DND-41 (cell line): ENCODE measurements at regions not wholly inside any gene's neighbourhood (a gene's known extent, or its start where the extent isn't known, plus 50 kb on each side); places are given as distances from the start of the nearest gene placed in this dataset.

Experiments
- EZH2 ChIP-seq: IDR thresholded peaks from 3 replicates; pipeline ENCODE4 v1.6.1; 2012; ENCODE audit warnings: borderline replicate concordance, low read depth, mild to moderate bottlenecking, moderate library complexity, low read length, inconsistent platforms; ENCODE audit not compliant: severe bottlenecking
- TF ChIP-seq, protein P1 (sequence below): IDR thresholded peaks from 2 replicates; pipeline ENCODE4 v1.5.1; 2012; ENCODE audit warnings: borderline replicate concordance, low read length, moderate library complexity, mild to moderate bottlenecking; ENCODE audit not compliant: poor library complexity, severe bottlenecking; ENCODE audit errors: extremely low read depth

DNA sequence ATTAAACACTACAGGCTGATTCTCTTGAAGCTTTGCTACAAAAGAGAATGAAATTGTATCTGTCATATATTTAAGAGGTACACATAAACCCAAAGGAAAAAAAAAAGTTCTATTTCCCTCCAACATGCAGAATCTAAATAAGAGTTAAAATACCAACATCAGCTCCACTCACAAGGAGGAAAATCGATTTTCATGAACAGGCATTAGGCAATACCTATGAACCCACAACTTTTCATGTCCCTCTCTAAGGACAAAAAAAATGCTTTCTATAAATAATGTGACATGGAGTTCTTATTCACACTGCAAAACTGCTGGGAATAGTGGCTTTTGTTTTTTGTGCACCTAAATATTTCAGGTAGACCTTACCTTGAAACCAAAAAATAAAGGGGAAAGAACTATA is 192.5 kb downstream of the KLF12 start:
- TF ChIP-seq, protein P1, sequence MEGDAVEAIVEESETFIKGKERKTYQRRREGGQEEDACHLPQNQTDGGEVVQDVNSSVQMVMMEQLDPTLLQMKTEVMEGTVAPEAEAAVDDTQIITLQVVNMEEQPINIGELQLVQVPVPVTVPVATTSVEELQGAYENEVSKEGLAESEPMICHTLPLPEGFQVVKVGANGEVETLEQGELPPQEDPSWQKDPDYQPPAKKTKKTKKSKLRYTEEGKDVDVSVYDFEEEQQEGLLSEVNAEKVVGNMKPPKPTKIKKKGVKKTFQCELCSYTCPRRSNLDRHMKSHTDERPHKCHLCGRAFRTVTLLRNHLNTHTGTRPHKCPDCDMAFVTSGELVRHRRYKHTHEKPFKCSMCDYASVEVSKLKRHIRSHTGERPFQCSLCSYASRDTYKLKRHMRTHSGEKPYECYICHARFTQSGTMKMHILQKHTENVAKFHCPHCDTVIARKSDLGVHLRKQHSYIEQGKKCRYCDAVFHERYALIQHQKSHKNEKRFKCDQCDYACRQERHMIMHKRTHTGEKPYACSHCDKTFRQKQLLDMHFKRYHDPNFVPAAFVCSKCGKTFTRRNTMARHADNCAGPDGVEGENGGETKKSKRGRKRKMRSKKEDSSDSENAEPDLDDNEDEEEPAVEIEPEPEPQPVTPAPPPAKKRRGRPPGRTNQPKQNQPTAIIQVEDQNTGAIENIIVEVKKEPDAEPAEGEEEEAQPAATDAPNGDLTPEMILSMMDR, result no peak
- TF ChIP-seq EZH2, result no peak
